ENCODE measurements at regions not wholly inside any gene's neighbourhood (a gene's known extent, or its start where the extent isn't known, plus 50 kb on each side); places are given as distances from the start of the nearest gene placed in this dataset.

- no peak overlapping the region for H3K27ac ChIP-seq (ENCODE audit: low read depth in 2 of 2, low read length in 1 of 2)
- H2AFZ ChIP-seq (ENCODE audit: low read depth): no peak overlapping the region
- CTCF ChIA-PET: no interaction called here
- no peak overlapping the region for H3K9ac ChIP-seq
- H3K9me3 ChIP-seq: no peaks in the 10 kb centered on the region; the same call in 1 of the 2 replicates
- no peaks in the 10 kb centered on the region for H3K36me3 ChIP-seq (replicated peaks in 1 of 2; ENCODE audit: control insufficient read depth in 1 of 2, insufficient read depth in 2 of 2, low read length in 1 of 2)
- H3K4me2 ChIP-seq: no peak overlapping the region
- POLR2A ChIA-PET: no interaction called here
- WGBS (ENCODE audit: low lambda C conversion rate): 5% methylated on average over 3 of the region's 3 CpGs
- no peaks in the 10 kb centered on the region for H3F3A ChIP-seq (replicated peaks; ENCODE audit: insufficient read depth)
- no peaks in the 10 kb centered on the region for H3K27me3 ChIP-seq (ENCODE audit: insufficient read depth)
- DNase-seq: no peak
- TF ChIP-seq FOXJ3 (CRISPR knock-in tag; IDR thresholded peaks at IDR 0.05) (no peak), TEAD4 (IDR thresholded peaks at IDR 0.05; ENCODE audit: borderline replicate concordance, insufficient read depth) (no peak), REST (IDR thresholded peaks at IDR 0.05; ENCODE audit: low read depth, low read length) (no peak), TAF1 (IDR thresholded peaks at IDR 0.05; ENCODE audit: borderline replicate concordance, low read depth, low read length) (no peak), MXI1 (IDR thresholded peaks at IDR 0.05; ENCODE audit: low read depth, low read length) (no peak), PBX3 (IDR thresholded peaks at IDR 0.05) (no peak), RFX5 (IDR thresholded peaks at IDR 0.05; ENCODE audit: low read length) (no peak), EP300 (IDR thresholded peaks at IDR 0.05; ENCODE audit: borderline replicate concordance in 1 of 2, low read depth in 1 of 2, low read length in 1 of 2) (no peak), POLR2AphosphoS5 (IDR thresholded peaks at IDR 0.05; ENCODE audit: low read depth, low read length) (no peak), ZBTB33 (IDR thresholded peaks at IDR 0.05; ENCODE audit: borderline replicate concordance, low read depth) (no peak), YY1 (IDR thresholded peaks at IDR 0.05; ENCODE audit: low read depth) (no peak), SIN3A (IDR thresholded peaks at IDR 0.05; ENCODE audit: borderline replicate concordance, low read depth, low read length) (no peak), ELF1 (IDR thresholded peaks at IDR 0.05) (no peak), IRF3 (IDR thresholded peaks at IDR 0.05; ENCODE audit: low read depth, low read length) (no peak), CHD2 (IDR thresholded peaks at IDR 0.05; ENCODE audit: low read length, partially characterized antibody) (no peak)
- no peak overlapping the region for H3K4me3 ChIP-seq (ENCODE audit: low read depth in 2 of 2, low read length in 1 of 2)
- no peaks in the 10 kb centered on the region; a peak in 1 of 4 replicates for H3K4me1 ChIP-seq (ENCODE audit: control insufficient read depth in 1 of 2, insufficient read depth in 2 of 2, low read depth in 1 of 2, low read length in 1 of 2)
- no peaks in the 10 kb centered on the region for H3K9me2 ChIP-seq
- H3K79me2 ChIP-seq (ENCODE audit: insufficient read depth): no peaks in the 10 kb centered on the region
- H4K20me1 ChIP-seq (ENCODE audit: insufficient read depth): no peaks in the 10 kb centered on the region
Observed at GRCh38 chr4:133808151-133808550, 393.4 kb downstream of the PABPC4L start.
